ENCODE measurements at regions not wholly inside any gene's neighbourhood (a gene's known extent, or its start where the extent isn't known, plus 50 kb on each side); places are given as distances from the start of the nearest gene placed in this dataset.
A peak's percentile ranks its signal among the peaks of the same experiment; 100 is the strongest.

DNA sequence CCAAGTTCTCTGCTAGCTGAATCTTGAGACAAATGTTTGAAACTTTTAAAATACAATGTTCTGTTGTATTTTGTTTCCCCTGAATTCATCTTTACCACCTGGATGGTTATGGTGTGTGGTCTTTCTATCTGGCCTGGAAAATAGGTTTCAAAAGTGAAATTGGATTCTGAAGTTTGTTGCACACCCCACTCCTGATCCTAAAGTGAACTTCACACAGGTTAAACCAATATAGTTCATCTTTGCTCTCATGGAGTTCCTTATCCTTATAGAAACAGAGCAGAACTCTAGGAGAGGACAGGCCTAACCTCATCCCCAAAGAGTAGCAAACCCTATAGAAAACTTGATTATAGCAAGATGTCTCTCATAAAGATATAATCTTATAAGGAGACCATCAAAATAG lies 179.4 kb upstream of the BCL6 start:
- Mint-ChIP-seq H3K9me3 (peaks cover 17% of the 10 kb centered on the region), H3K27me3 (ENCODE audit: low read depth) (peaks cover 6% of the 10 kb centered on the region), H3K4me1 (peaks cover 17% of the 10 kb centered on the region), H3K4me3 (no peak overlapping the region), H3K36me3 (ENCODE audit: low read depth) (no peaks in the 10 kb centered on the region), H3K27ac (no peak overlapping the region)
- TF ChIP-seq, protein P1, sequence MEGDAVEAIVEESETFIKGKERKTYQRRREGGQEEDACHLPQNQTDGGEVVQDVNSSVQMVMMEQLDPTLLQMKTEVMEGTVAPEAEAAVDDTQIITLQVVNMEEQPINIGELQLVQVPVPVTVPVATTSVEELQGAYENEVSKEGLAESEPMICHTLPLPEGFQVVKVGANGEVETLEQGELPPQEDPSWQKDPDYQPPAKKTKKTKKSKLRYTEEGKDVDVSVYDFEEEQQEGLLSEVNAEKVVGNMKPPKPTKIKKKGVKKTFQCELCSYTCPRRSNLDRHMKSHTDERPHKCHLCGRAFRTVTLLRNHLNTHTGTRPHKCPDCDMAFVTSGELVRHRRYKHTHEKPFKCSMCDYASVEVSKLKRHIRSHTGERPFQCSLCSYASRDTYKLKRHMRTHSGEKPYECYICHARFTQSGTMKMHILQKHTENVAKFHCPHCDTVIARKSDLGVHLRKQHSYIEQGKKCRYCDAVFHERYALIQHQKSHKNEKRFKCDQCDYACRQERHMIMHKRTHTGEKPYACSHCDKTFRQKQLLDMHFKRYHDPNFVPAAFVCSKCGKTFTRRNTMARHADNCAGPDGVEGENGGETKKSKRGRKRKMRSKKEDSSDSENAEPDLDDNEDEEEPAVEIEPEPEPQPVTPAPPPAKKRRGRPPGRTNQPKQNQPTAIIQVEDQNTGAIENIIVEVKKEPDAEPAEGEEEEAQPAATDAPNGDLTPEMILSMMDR (IDR thresholded peaks at IDR 0.05; ENCODE audit: unreplicated experiment in 3 of 3), result no peak

DNA sequence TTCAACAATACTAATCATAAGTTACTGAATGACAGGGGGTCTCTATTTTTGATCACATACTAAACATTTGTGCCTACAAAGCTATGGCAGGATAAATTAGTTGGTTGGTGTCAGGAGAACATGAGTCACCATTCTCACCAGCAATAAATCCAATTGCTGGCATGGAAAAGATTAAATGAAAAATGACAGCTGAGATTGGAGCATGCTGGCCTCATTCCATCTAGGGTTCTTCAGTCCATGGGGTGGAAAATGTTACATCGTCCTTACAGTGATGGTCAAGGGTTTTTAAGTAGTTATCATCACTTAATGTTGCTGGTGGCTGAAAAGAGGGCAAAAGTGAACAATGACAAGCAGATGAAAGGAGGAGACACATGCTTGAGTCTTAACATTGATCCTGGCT lies 180.1 kb upstream of the BCL6 start:
- peaks cover 17% of the 10 kb centered on the region for H3K4me1 Mint-ChIP-seq
- H3K27ac Mint-ChIP-seq, result no peak overlapping the region
- TF ChIP-seq, protein P1 (IDR thresholded peaks at IDR 0.05; ENCODE audit: unreplicated experiment in 3 of 3), result no peak
- peaks cover 17% of the 10 kb centered on the region for H3K9me3 Mint-ChIP-seq
- H3K27me3 Mint-ChIP-seq (ENCODE audit: low read depth), result peaks cover 4% of the 10 kb centered on the region
- no peaks in the 10 kb centered on the region for H3K36me3 Mint-ChIP-seq (ENCODE audit: low read depth)
- no peak overlapping the region for H3K4me3 Mint-ChIP-seq

DNA sequence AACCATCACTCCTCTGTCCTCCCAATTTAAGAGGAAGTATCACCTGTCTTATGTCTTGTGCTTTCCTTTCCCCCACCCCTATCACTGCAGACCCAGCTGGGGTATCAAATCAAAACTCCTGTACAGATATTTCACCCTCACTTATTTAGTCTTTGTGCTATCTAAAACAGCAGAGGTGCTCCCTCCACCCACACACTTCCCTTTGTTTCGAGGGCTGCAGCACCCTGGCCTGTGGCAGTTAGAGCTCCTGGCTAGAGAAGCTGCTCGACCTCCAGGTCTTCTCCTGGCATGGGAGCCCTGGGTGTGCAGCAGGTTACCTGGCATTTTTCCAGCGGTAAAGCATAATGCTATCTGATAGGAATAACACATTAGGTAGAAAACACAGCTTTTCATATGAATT lies 181.4 kb upstream of the BCL6 start:
- H3K4me1 Mint-ChIP-seq, result peaks cover 7% of the 10 kb centered on the region
- no peaks in the 10 kb centered on the region for H3K27me3 Mint-ChIP-seq (ENCODE audit: low read depth)
- H3K27ac Mint-ChIP-seq, result no peak overlapping the region
- H3K9me3 Mint-ChIP-seq, result peaks cover 17% of the 10 kb centered on the region
- no peaks in the 10 kb centered on the region for H3K36me3 Mint-ChIP-seq (ENCODE audit: low read depth)
- TF ChIP-seq, protein P1 (IDR thresholded peaks at IDR 0.05; ENCODE audit: unreplicated experiment in 3 of 3), result no peak
- no peak overlapping the region for H3K4me3 Mint-ChIP-seq

DNA sequence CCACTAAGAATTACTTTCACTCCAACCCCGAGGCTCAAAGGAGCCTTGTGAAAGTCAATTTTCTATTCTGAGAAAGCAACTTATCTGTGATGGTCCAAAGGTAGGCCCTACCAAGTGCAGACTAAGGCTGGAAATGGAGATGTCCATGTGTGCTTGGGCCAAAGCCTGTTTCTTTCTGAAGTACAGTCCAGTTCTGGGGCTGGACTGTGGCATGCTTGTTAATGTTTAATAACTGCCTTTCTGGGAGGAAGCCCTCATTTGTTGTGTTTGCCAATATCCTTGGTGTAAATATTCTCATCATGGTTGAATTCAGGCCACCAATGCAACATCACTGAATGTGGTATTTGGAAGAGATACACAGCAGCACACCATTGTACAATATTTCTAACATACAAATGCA lies 182.3 kb upstream of the BCL6 start:
- Mint-ChIP-seq H3K27ac (no peak overlapping the region), H3K36me3 (ENCODE audit: low read depth) (no peaks in the 10 kb centered on the region), H3K27me3 (ENCODE audit: low read depth) (no peaks in the 10 kb centered on the region), H3K9me3 (peaks cover 17% of the 10 kb centered on the region), H3K4me3 (no peak overlapping the region), H3K4me1 (peaks cover 5% of the 10 kb centered on the region)
- TF ChIP-seq, protein P1 (IDR thresholded peaks at IDR 0.05; ENCODE audit: unreplicated experiment in 3 of 3), result no peak

DNA sequence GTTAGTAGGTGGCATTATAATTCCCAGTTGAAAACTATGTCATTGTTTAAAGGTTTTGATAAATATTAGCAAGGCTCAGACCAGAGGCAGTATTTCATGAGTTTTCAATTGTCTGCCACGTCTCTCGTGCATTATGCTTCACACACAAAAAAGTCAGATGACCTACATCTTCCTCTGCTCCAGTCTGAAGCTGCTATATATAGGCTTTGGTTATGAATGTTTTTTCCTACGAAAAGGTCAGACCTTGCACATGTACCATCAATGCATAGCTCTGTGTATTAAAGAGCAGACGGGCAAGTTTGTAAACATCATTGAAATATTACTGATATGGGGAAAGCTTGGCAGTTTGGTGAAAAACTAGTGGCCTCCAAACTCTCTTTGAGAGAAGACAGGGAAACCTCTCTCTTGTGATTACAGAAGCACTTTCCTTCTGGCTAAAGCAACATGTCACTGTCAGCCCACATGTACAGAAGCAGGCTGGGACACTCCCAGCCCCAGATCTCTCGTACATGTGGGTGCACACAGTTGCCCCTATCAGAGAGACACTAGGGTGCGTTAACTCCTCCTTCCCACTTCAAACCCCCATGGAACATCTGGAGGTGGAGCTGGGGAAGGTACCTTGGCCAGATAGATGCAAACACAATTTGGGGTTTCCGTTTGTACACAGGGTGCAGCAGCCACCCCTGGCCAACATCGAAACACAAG lies 184.0 kb upstream of the BCL6 start:
- no peak overlapping the region for H3K4me3 Mint-ChIP-seq
- peak overlapping the region in 1 of 3 experiments; percentile 42 for H3K27ac Mint-ChIP-seq
- H3K36me3 Mint-ChIP-seq (ENCODE audit: low read depth), result no peaks in the 10 kb centered on the region
- TF ChIP-seq, protein P1 (IDR thresholded peaks at IDR 0.05; ENCODE audit: unreplicated experiment in 3 of 3), result no peak
- H3K4me1 Mint-ChIP-seq, result peaks cover 5% of the 10 kb centered on the region
- H3K9me3 Mint-ChIP-seq, result peaks cover 12% of the 10 kb centered on the region
- peaks cover 5% of the 10 kb centered on the region for H3K27me3 Mint-ChIP-seq (ENCODE audit: low read depth)

DNA sequence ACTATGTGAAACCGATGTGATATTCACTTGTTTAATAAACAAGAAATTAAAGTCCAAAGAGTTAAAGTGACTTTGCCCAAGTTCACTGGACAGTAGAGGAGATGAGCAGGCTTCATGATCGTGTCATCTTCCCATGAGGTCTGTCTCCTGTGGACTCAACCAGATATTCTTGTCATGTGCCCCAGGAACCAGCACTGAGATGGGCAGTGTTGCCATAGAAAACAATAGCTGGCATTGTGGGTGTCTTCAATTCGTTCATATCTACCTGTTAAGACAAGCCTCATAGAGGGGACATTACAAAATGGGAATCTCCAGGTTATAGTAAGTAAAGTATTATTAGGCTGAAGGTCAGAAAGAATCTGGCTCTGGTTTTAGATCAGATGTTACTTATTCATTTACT lies 184.8 kb upstream of the BCL6 start:
- TF ChIP-seq, protein P1 (IDR thresholded peaks at IDR 0.05; ENCODE audit: unreplicated experiment in 3 of 3), result no peak
- peaks cover 6% of the 10 kb centered on the region for H3K9me3 Mint-ChIP-seq
- H3K4me1 Mint-ChIP-seq, result peaks cover 5% of the 10 kb centered on the region
- peaks cover 5% of the 10 kb centered on the region for H3K27me3 Mint-ChIP-seq (ENCODE audit: low read depth)
- H3K36me3 Mint-ChIP-seq (ENCODE audit: low read depth), result no peaks in the 10 kb centered on the region
- no peak overlapping the region for H3K4me3 Mint-ChIP-seq
- no peak overlapping the region for H3K27ac Mint-ChIP-seq

Measured in nephron (organoid).